SK-N-SH (cell line): ENCODE measurements at regions not wholly inside any gene's neighbourhood (a gene's known extent, or its start where the extent isn't known, plus 50 kb on each side); places are given as distances from the start of the nearest gene placed in this dataset.

Source experiments
- CTCF ChIA-PET: fragments of 300-600, 350-600 bp; formaldehyde crosslinking; extraction: SDS; loops from one replicate; lab custom pipeline; 2021; lab: Yijun Ruan, JAX
- POLR2A ChIA-PET: fragments of 350-600 bp; sonication (Branson Sonifier 250); formaldehyde crosslinking; extraction: SDS; loops from one replicate; lab custom pipeline; 2020; ENCODE audit warnings: antibody characterized with exemption, inconsistent platforms; lab: Yijun Ruan, JAX
- DNase-seq: peaks from one replicate; pipeline ENCODE4 v3.0.0; 2012
- H2AFZ ChIP-seq: fragments of 200-600 bp; sonication (generic); 2 replicates; pipeline ENCODE4 v1.8.1; 2016; ENCODE audit warnings: antibody characterized with exemption, mild to moderate bottlenecking, low read depth
- H3F3A ChIP-seq: fragments of 200-600 bp; sonication (generic); replicated peaks from 2 replicates; pipeline ENCODE3; 2016; ENCODE audit warnings: antibody characterized with exemption, mild to moderate bottlenecking; ENCODE audit not compliant: insufficient read depth
- H3K27ac ChIP-seq, 2 experiments: fragments of 200-500 bp in 1 of 2; fragments of 200-600 bp in 1 of 2; sonication (Bioruptor generic) in 1 of 2; sonication (generic), shearing (Covaris generic) in 1 of 2; 2 replicates each; pipeline versions ENCODE4 v1.5.1 to v1.6.1; 2014 to 2016; ENCODE audit warnings: low read depth in 2 of 2, inconsistent platforms in 1 of 2, low read length in 1 of 2, mild to moderate bottlenecking in 1 of 2, mixed read lengths in 1 of 2
- H3K27me3 ChIP-seq: fragments of 200-600 bp; sonication (generic), shearing (Covaris generic); 2 replicates; pipeline ENCODE4 v1.6.1; 2016; ENCODE audit warnings: mixed run types; ENCODE audit not compliant: insufficient read depth
- H3K36me3 ChIP-seq, 2 experiments: fragments of 200-500 bp in 1 of 2; fragments of 200-600 bp in 1 of 2; sonication (Bioruptor generic) in 1 of 2; sonication (generic) in 1 of 2; replicated peaks in 1 of 2; 2 replicates each; pipeline versions ENCODE3 to v1.5.1; 2014 to 2016; ENCODE audit warnings: low read length in 1 of 2, mild to moderate bottlenecking in 1 of 2; ENCODE audit not compliant: insufficient read depth in 2 of 2, control insufficient read depth in 1 of 2
- H3K4me1 ChIP-seq, 2 experiments: fragments of 200-500 bp in 1 of 2; fragments of 200-600 bp in 1 of 2; sonication (Bioruptor generic) in 1 of 2; sonication (generic), shearing (Covaris generic) in 1 of 2; 2 replicates each; pipeline versions ENCODE4 v1.5.1 to v1.6.1; 2014 to 2016; ENCODE audit warnings: low read depth in 1 of 2, low read length in 1 of 2, mixed run types in 1 of 2; ENCODE audit not compliant: insufficient read depth in 2 of 2, control insufficient read depth in 1 of 2
- H3K4me2 ChIP-seq: fragments of 200-600 bp; sonication (generic), shearing (Covaris generic); 2 replicates; pipeline ENCODE4 v1.6.1; 2017; ENCODE audit warnings: mixed run types
- H3K4me3 ChIP-seq, 2 experiments: fragments of 200-500 bp in 1 of 2; fragments of 200-600 bp in 1 of 2; sonication (Bioruptor generic) in 1 of 2; sonication (generic), shearing (Covaris generic) in 1 of 2; 2 replicates each; pipeline versions ENCODE4 v1.5.1 to v1.8.1; 2014 to 2016; ENCODE audit warnings: low read depth in 2 of 2, inconsistent platforms in 1 of 2, low read length in 1 of 2, mild to moderate bottlenecking in 1 of 2, mixed read lengths in 1 of 2, moderate library complexity in 1 of 2
- H3K79me2 ChIP-seq: fragments of 200-600 bp; sonication (generic); 2 replicates; pipeline ENCODE4 v1.8.1; 2017; ENCODE audit warnings: mild to moderate bottlenecking; ENCODE audit not compliant: insufficient read depth
- H3K9ac ChIP-seq: fragments of 200-600 bp; sonication (generic); 2 replicates; pipeline ENCODE4 v1.6.1; 2017; ENCODE audit warnings: mixed run types
- H3K9me2 ChIP-seq: fragments of 200-600 bp; sonication (generic); 2 replicates; pipeline ENCODE4 v1.6.1; 2017; ENCODE audit warnings: mixed run types
- H3K9me3 ChIP-seq: fragments of 200-600 bp; sonication (generic); 2 replicates; pipeline ENCODE4 v1.6.1; 2017; ENCODE audit warnings: mixed run types, mild to moderate bottlenecking, moderate library complexity
- H4K20me1 ChIP-seq: fragments of 200-600 bp; sonication (generic); 2 replicates; pipeline ENCODE4 v1.6.1; 2017; ENCODE audit warnings: mild to moderate bottlenecking, mixed run types; ENCODE audit not compliant: insufficient read depth
- CHD2 ChIP-seq: fragments of 150-350 bp; IDR thresholded peaks from 2 replicates; pipeline ENCODE4 v1.6.1; 2018; ENCODE audit warnings: low read length; ENCODE audit not compliant: partially characterized antibody
- EZH2phosphoT487 ChIP-seq: fragments of 200-600 bp; sonication (generic); IDR thresholded peaks from 2 replicates; pipeline ENCODE4 v1.6.1; 2017; ENCODE audit warnings: low read depth, mixed run types, mild to moderate bottlenecking, antibody characterized with exemption, moderate library complexity, borderline replicate concordance
- FOSL2 ChIP-seq: IDR thresholded peaks from 2 replicates; pipeline ENCODE4 v1.4.0; 2012; ENCODE audit warnings: low read depth, mild to moderate bottlenecking, moderate library complexity, borderline replicate concordance
- GATA2 ChIP-seq: sonication (generic); formaldehyde crosslinking; IDR thresholded peaks from 2 replicates; pipeline ENCODE4 v1.5.0; 2020; ENCODE audit warnings: mild to moderate bottlenecking, missing genetic modification reagents
- MXI1 ChIP-seq: IDR thresholded peaks from 2 replicates; pipeline ENCODE4 v1.6.1; 2012; ENCODE audit warnings: mild to moderate bottlenecking, low read depth, low read length, improper control_type of control experiment
- POLR2AphosphoS5 ChIP-seq: IDR thresholded peaks from 2 replicates; pipeline ENCODE4 v1.6.1; 2012; ENCODE audit warnings: low read depth, low read length
- RCOR1 ChIP-seq: fragments of 150-350 bp; IDR thresholded peaks from 2 replicates; pipeline ENCODE4 v1.6.1; 2017; ENCODE audit warnings: antibody characterized with exemption, low read length
- RXRA ChIP-seq: IDR thresholded peaks from 2 replicates; pipeline ENCODE4 v1.4.0; 2012; ENCODE audit warnings: low read depth, mild to moderate bottlenecking, borderline replicate concordance
- TCF12 ChIP-seq: IDR thresholded peaks from 2 replicates; pipeline ENCODE4 v1.4.0; 2012
- TEAD4 ChIP-seq: IDR thresholded peaks from 2 replicates; pipeline ENCODE4 v1.4.0; 2012; ENCODE audit warnings: mild to moderate bottlenecking, borderline replicate concordance; ENCODE audit not compliant: insufficient read depth
- WGBS: methylation state at CpG from one replicate; pipeline ENCODE4 v1.1.6; 2017; ENCODE audit warnings: low lambda C conversion rate; 5-methylcytosine and 5-hydroxymethylcytosine counted together
- TF ChIP-seq, protein P1 (sequence below): IDR thresholded peaks from 2 replicates; pipeline ENCODE4 v1.4.0; 2012; ENCODE audit warnings: low read depth, borderline replicate concordance
- TF ChIP-seq, protein P2 (sequence below): fragments of 150-350 bp; IDR thresholded peaks from 2 replicates; pipeline ENCODE4 v1.6.1; 2017; ENCODE audit warnings: antibody characterized with exemption, low read length, low read depth, borderline replicate concordance
- TF ChIP-seq, protein P3 (sequence below): fragments of 200-600 bp; sonication (generic); IDR thresholded peaks from 2 replicates; pipeline ENCODE4 v1.6.1; 2017; ENCODE audit warnings: antibody characterized with exemption, mild to moderate bottlenecking, moderate library complexity

DNA sequence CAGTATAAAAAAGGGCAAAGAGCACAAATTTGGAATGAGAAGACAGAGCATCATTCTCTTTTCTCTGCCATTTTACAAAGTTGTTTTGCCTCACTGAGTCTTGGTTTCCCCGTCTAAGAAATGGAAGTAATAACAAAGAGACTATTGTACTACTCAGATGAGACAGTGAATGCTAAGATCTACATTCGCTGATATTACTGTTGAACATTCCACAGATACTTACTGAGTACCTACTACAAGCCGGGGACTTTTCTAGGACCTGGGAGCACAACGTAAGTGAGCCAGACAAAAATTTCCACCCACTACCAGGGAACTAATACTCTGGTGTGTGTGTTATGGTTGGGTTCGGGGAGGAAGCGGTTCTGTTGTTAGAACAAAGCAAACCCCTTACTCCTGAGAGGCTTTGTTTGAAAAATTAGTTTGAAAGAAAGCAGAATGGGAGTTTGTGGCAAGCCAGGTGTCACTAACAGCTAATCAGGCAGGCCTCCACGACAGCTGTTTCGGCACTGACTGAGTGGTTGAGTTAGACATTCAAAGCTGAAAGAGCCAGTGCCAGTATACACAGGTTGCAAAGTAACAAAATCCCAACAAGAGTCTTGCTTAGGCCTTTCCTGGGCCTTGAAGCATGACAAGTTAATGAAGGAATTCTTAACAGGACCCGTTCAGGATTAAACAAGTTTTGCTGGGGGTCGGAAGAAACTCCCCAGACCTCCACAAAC lies 458.3 kb downstream of the EDEM1 start:
- no peaks in the 10 kb centered on the region for H4K20me1 ChIP-seq
- no peaks in the 10 kb centered on the region for H3K9me2 ChIP-seq
- no peak overlapping the region for H3K4me2 ChIP-seq
- no peaks in the 10 kb centered on the region for H3K27me3 ChIP-seq
- TF ChIP-seq, protein P1, sequence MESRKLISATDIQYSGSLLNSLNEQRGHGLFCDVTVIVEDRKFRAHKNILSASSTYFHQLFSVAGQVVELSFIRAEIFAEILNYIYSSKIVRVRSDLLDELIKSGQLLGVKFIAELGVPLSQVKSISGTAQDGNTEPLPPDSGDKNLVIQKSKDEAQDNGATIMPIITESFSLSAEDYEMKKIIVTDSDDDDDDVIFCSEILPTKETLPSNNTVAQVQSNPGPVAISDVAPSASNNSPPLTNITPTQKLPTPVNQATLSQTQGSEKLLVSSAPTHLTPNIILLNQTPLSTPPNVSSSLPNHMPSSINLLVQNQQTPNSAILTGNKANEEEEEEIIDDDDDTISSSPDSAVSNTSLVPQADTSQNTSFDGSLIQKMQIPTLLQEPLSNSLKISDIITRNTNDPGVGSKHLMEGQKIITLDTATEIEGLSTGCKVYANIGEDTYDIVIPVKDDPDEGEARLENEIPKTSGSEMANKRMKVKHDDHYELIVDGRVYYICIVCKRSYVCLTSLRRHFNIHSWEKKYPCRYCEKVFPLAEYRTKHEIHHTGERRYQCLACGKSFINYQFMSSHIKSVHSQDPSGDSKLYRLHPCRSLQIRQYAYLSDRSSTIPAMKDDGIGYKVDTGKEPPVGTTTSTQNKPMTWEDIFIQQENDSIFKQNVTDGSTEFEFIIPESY = no peak
- TF ChIP-seq MXI1 (no peak), GATA2 (CRISPR knock-in tag) (no peak), CHD2 (no peak)
- no peak overlapping the region for H3K27ac ChIP-seq
- 8% methylated on average over 10 of the region's 10 CpGs for WGBS
- H3F3A ChIP-seq = no peaks in the 10 kb centered on the region
- H3K36me3 ChIP-seq = no peaks in the 10 kb centered on the region
- no peak overlapping the region for H3K9ac ChIP-seq
- ChIA-PET CTCF (no interaction called here), POLR2A (no interaction called here)
- no peaks in the 10 kb centered on the region for H3K9me3 ChIP-seq
- H3K79me2 ChIP-seq = no peaks in the 10 kb centered on the region
- no peaks in the 10 kb centered on the region for H3K4me1 ChIP-seq
- no peak overlapping the region for H2AFZ ChIP-seq
- H3K4me3 ChIP-seq = no peak overlapping the region
- no peak for DNase-seq

DNA sequence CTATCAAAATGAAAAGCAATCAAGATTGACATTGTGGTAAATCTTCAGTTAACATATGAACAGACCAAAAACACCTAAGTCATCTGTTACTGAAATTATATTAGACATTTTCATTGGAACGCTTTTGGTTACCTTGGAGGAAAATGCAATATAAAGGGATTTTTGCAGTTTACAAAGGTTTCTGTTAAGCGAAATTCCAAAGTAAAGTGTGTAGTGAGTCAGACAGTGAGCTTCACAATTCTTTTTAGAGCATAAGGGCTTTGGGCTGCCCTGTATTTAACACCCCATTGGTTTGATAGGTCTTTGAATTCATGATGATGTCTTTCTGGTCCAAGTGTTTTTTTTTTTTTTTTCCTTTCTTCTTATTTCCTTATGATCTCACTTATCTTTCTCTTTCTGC lies 462.8 kb downstream of the EDEM1 start:
- no peak overlapping the region for H3K9ac ChIP-seq
- no peak for TF ChIP-seq TCF12
- TF ChIP-seq, protein P2, sequence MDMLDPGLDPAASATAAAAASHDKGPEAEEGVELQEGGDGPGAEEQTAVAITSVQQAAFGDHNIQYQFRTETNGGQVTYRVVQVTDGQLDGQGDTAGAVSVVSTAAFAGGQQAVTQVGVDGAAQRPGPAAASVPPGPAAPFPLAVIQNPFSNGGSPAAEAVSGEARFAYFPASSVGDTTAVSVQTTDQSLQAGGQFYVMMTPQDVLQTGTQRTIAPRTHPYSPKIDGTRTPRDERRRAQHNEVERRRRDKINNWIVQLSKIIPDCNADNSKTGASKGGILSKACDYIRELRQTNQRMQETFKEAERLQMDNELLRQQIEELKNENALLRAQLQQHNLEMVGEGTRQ = no peak
- TF ChIP-seq RCOR1 = no peak
- no peak for TF ChIP-seq POLR2AphosphoS5
- TF ChIP-seq TEAD4 = no peak
- TF ChIP-seq RXRA = no peak
- TF ChIP-seq EZH2phosphoT487 = no peak
- TF ChIP-seq CHD2 = no peak
- no peak for TF ChIP-seq FOSL2
- TF ChIP-seq, protein P3, sequence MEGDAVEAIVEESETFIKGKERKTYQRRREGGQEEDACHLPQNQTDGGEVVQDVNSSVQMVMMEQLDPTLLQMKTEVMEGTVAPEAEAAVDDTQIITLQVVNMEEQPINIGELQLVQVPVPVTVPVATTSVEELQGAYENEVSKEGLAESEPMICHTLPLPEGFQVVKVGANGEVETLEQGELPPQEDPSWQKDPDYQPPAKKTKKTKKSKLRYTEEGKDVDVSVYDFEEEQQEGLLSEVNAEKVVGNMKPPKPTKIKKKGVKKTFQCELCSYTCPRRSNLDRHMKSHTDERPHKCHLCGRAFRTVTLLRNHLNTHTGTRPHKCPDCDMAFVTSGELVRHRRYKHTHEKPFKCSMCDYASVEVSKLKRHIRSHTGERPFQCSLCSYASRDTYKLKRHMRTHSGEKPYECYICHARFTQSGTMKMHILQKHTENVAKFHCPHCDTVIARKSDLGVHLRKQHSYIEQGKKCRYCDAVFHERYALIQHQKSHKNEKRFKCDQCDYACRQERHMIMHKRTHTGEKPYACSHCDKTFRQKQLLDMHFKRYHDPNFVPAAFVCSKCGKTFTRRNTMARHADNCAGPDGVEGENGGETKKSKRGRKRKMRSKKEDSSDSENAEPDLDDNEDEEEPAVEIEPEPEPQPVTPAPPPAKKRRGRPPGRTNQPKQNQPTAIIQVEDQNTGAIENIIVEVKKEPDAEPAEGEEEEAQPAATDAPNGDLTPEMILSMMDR = no peak
- no peak overlapping the region for H3K27ac ChIP-seq
- H3F3A ChIP-seq = no peaks in the 10 kb centered on the region
- no peaks in the 10 kb centered on the region for H3K9me3 ChIP-seq
- no peaks in the 10 kb centered on the region for H3K27me3 ChIP-seq
- H3K9me2 ChIP-seq = no peaks in the 10 kb centered on the region
- H4K20me1 ChIP-seq = no peaks in the 10 kb centered on the region
- H3K4me1 ChIP-seq = no peaks in the 10 kb centered on the region
- H2AFZ ChIP-seq = no peak overlapping the region
- WGBS = 13% methylated on average over 2 of the region's 2 CpGs
- no peak overlapping the region for H3K4me3 ChIP-seq
- H3K36me3 ChIP-seq = no peaks in the 10 kb centered on the region
- DNase-seq = no peak
- no peaks in the 10 kb centered on the region for H3K79me2 ChIP-seq
- no peak overlapping the region for H3K4me2 ChIP-seq
- ChIA-PET POLR2A (no interaction called here), CTCF (no interaction called here)
